H9 (cell line): ENCODE measurements at regions not wholly inside any gene's neighbourhood (a gene's known extent, or its start where the extent isn't known, plus 50 kb on each side); places are given as distances from the start of the nearest gene placed in this dataset.

ENCODE experiments used
- DNase-seq: peaks from one replicate; pipeline ENCODE4 v3.0.0-alpha.2; 2017
- H2AFZ ChIP-seq: one replicate; pipeline ENCODE4 v1.6.1; 2013; ENCODE audit warnings: mild to moderate bottlenecking, low read length, control low read depth, moderate library complexity
- H2AK5ac ChIP-seq: 2 replicates; pipeline ENCODE4 v1.6.1; 2013; ENCODE audit warnings: low read length, control low read depth, mixed read lengths; ENCODE audit not compliant: insufficient read length
- H2BK120ac ChIP-seq: one replicate; pipeline ENCODE4 v1.6.1; 2013; ENCODE audit warnings: low read depth, mild to moderate bottlenecking, low read length, control low read depth, inconsistent platforms; ENCODE audit not compliant: poor library complexity, severe bottlenecking
- H2BK12ac ChIP-seq: 2 replicates; pipeline ENCODE4 v1.6.1; 2013; ENCODE audit warnings: low read length, control low read depth, mixed read lengths, low read depth; ENCODE audit not compliant: insufficient read length
- H2BK15ac ChIP-seq: 2 replicates; pipeline ENCODE4 v1.6.1; 2013; ENCODE audit warnings: low read depth, low read length, control low read depth
- H2BK20ac ChIP-seq: one replicate; pipeline ENCODE4 v1.6.1; 2013; ENCODE audit warnings: low read depth, mild to moderate bottlenecking, low read length, control low read depth, inconsistent platforms; ENCODE audit not compliant: poor library complexity, severe bottlenecking
- H2BK5ac ChIP-seq: 2 replicates; pipeline ENCODE4 v1.6.1; 2013; ENCODE audit warnings: low read length, control low read depth, mixed read lengths; ENCODE audit not compliant: insufficient read length
- H3K14ac ChIP-seq: 2 replicates; pipeline ENCODE4 v1.6.1; 2013; ENCODE audit warnings: low read length, control low read depth; ENCODE audit not compliant: insufficient read depth
- H3K18ac ChIP-seq: 2 replicates; pipeline ENCODE4 v1.6.1; 2013; ENCODE audit warnings: low read depth, mild to moderate bottlenecking, mixed read lengths, low read length, control low read depth; ENCODE audit not compliant: insufficient read length
- H3K23ac ChIP-seq: 2 replicates; pipeline ENCODE4 v1.6.1; 2013; ENCODE audit warnings: low read length, control low read depth, mixed read lengths, low read depth; ENCODE audit not compliant: insufficient read length
- H3K23me2 ChIP-seq: 2 replicates; pipeline ENCODE4 v1.6.1; 2013; ENCODE audit warnings: low read depth, mild to moderate bottlenecking, mixed read lengths, low read length, control low read depth; ENCODE audit not compliant: insufficient read length, poor library complexity, severe bottlenecking
- H3K27ac ChIP-seq: 2 replicates; pipeline ENCODE4 v1.5.1; 2013; ENCODE audit warnings: low read length, control low read depth, mixed read lengths, low read depth; ENCODE audit not compliant: insufficient read length
- H3K27me3 ChIP-seq: 2 replicates; pipeline ENCODE4 v1.6.1; 2013; ENCODE audit warnings: low read length, control low read depth, inconsistent platforms; ENCODE audit not compliant: insufficient read depth
- H3K4ac ChIP-seq: 2 replicates; pipeline ENCODE4 v1.6.1; 2013; ENCODE audit warnings: low read depth, mild to moderate bottlenecking, control low read depth, inconsistent platforms, low read length, moderate library complexity
- H3K4me1 ChIP-seq: 2 replicates; pipeline ENCODE4 v1.6.1; 2013; ENCODE audit warnings: low read length, control low read depth, inconsistent platforms; ENCODE audit not compliant: insufficient read depth
- H3K4me2 ChIP-seq: 2 replicates; pipeline ENCODE4 v1.6.1; 2013; ENCODE audit warnings: low read length, control low read depth, mixed read lengths; ENCODE audit not compliant: insufficient read length, insufficient read depth
- H3K56ac ChIP-seq: 2 replicates; pipeline ENCODE4 v1.6.1; 2013; ENCODE audit warnings: low read depth, mild to moderate bottlenecking, mixed read lengths, low read length, control low read depth; ENCODE audit not compliant: insufficient read length
- H3K79me1 ChIP-seq: 2 replicates; pipeline ENCODE4 v1.6.1; 2013; ENCODE audit warnings: low read depth, mild to moderate bottlenecking, moderate library complexity, low read length, control low read depth, inconsistent platforms; ENCODE audit not compliant: insufficient read depth, poor library complexity, severe bottlenecking
- H3K79me2 ChIP-seq: 2 replicates; pipeline ENCODE4 v1.6.1; 2013; ENCODE audit warnings: low read length, control low read depth, inconsistent platforms; ENCODE audit not compliant: insufficient read depth
- H3K9ac ChIP-seq: 2 replicates; pipeline ENCODE4 v1.6.1; 2013; ENCODE audit warnings: low read length, control low read depth, mixed read lengths; ENCODE audit not compliant: insufficient read length; ENCODE audit errors: extremely low read depth
- H3K9me3 ChIP-seq: one replicate; pipeline ENCODE4 v1.6.1; 2013; ENCODE audit warnings: low read depth, low read length, inconsistent platforms; ENCODE audit not compliant: control insufficient read depth
- H3T11ph ChIP-seq: one replicate; pipeline ENCODE4 v1.6.1; 2013; ENCODE audit warnings: mild to moderate bottlenecking, low read length, control low read depth, inconsistent platforms
- H4K20me1 ChIP-seq: one replicate; pipeline ENCODE4 v1.6.1; 2013; ENCODE audit not compliant: control insufficient read depth, insufficient read length, insufficient read depth
- H4K5ac ChIP-seq: 2 replicates; pipeline ENCODE4 v1.6.1; 2013; ENCODE audit warnings: low read depth, mild to moderate bottlenecking, mixed read lengths, low read length, control low read depth; ENCODE audit not compliant: insufficient read length
- H4K8ac ChIP-seq: replicated peaks from 2 replicates; pipeline ENCODE4 v1.6.1; 2013; ENCODE audit warnings: low read length, control low read depth, mixed read lengths, low read depth; ENCODE audit not compliant: insufficient read length
- H4K91ac ChIP-seq: 2 replicates; pipeline ENCODE4 v1.6.1; 2013; ENCODE audit warnings: low read depth, mild to moderate bottlenecking, moderate library complexity, mixed read lengths, low read length, control low read depth; ENCODE audit not compliant: insufficient read length
- H3K27ac Mint-ChIP-seq, 3 experiments: 2 replicates in 2 of 3; 3 replicates in 1 of 3; pipeline ENCODE4 v1.8.0; 2020 to 2021; ENCODE audit warnings: mixed read lengths in 3 of 3, mild to moderate bottlenecking in 1 of 3, moderate library complexity in 1 of 3
- H3K27me3 Mint-ChIP-seq: 2 replicates; pipeline ENCODE4 v1.8.0; 2021; ENCODE audit warnings: low read depth, mild to moderate bottlenecking, moderate library complexity, mixed read lengths
- H3K36me3 Mint-ChIP-seq, 3 experiments: 2 replicates in 2 of 3; 3 replicates in 1 of 3; pipeline ENCODE4 v1.8.0; 2020 to 2021; ENCODE audit warnings: low read depth in 3 of 3, mixed read lengths in 3 of 3; ENCODE audit not compliant: insufficient read depth in 1 of 3
- H3K4me1 Mint-ChIP-seq, 2 experiments: 2 replicates each; pipeline ENCODE4 v1.8.0; 2020; ENCODE audit warnings: mixed read lengths in 2 of 2
- H3K4me3 Mint-ChIP-seq, 2 experiments: 2 replicates in 1 of 2; 3 replicates in 1 of 2; pipeline ENCODE4 v1.8.0; 2020 to 2021; ENCODE audit warnings: mild to moderate bottlenecking in 2 of 2, mixed read lengths in 2 of 2, moderate library complexity in 1 of 2
- H3K9me3 Mint-ChIP-seq, 2 experiments: 2 replicates in 1 of 2; 3 replicates in 1 of 2; pipeline ENCODE4 v1.8.0; 2020; ENCODE audit warnings: mild to moderate bottlenecking in 2 of 2, mixed read lengths in 2 of 2, moderate library complexity in 1 of 2
- WGBS: extraction: QIAGEN DNeasy Blood & Tissue Kit; methylation state at CpG from one replicate; pipeline ENCODE4 v1.1.7; 2013; ENCODE audit warnings: missing lambda C conversion rate, low lambda C conversion rate, mixed read lengths; ENCODE audit not compliant: insufficient read length; ENCODE audit errors: extremely low coverage; 5-methylcytosine and 5-hydroxymethylcytosine counted together
- TF ChIP-seq, protein P1 (sequence below): fragments of 200-600 bp; sonication (generic); conservative IDR thresholded peaks from 3 replicates; pipeline ENCODE4 v1.8.0; 2021; ENCODE audit warnings: antibody characterized with exemption, mild to moderate bottlenecking

DNA sequence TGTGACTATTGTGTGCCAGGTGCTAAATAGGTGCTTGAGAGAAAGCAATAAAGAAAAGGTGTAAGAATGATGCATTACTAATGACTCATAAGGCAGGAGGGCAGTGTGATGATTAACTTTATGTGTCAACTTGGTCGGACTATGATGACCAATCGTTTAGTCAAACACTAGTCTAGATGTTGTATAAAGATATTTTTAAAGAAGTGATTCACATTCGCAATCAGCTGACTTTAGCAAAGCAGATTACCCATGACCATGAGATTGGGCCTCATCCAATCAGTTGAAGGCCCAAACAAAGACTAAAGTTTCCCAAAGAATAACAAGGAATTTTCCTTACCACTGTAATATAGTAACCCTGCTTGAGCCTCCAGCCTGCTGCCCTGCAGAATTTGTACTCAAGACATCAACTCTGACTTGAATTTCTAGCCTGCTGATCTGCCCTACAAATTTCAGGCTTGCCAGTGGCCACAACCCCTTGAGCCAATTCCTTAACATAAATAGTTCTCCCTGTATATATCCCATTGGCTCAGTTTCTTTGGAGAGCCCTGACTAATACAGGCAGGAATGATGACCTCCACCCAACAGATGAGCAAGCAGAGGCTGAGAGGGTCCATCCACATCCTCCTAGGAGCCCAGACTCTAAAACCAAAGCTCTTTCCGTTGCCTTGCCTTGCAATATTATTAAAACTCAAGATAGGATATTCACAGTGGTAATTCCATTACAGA is 132.6 kb downstream of the ACTR3 start:
- Histone ChIP-seq H3K4me2 (no peak overlapping the region), H4K8ac (no peak overlapping the region)

More for the DNA sequence above, 132.6 kb downstream of the ACTR3 start:
- TF ChIP-seq, protein P1, sequence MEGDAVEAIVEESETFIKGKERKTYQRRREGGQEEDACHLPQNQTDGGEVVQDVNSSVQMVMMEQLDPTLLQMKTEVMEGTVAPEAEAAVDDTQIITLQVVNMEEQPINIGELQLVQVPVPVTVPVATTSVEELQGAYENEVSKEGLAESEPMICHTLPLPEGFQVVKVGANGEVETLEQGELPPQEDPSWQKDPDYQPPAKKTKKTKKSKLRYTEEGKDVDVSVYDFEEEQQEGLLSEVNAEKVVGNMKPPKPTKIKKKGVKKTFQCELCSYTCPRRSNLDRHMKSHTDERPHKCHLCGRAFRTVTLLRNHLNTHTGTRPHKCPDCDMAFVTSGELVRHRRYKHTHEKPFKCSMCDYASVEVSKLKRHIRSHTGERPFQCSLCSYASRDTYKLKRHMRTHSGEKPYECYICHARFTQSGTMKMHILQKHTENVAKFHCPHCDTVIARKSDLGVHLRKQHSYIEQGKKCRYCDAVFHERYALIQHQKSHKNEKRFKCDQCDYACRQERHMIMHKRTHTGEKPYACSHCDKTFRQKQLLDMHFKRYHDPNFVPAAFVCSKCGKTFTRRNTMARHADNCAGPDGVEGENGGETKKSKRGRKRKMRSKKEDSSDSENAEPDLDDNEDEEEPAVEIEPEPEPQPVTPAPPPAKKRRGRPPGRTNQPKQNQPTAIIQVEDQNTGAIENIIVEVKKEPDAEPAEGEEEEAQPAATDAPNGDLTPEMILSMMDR: no peak
- Mint-ChIP-seq H3K4me1 (no peaks in the 10 kb centered on the region), H3K27me3 (no peaks in the 10 kb centered on the region), H3K4me3 (no peak overlapping the region), H3K36me3 (peaks cover 6 to 12% (median 10%) of the 10 kb centered on the region in 3 experiments; a peak in 6 of 7 replicates), H3K27ac (no peak overlapping the region), H3K9me3 (peaks cover 22 to 23% of the 10 kb centered on the region in 2 experiments)
- H3K18ac ChIP-seq: no peak overlapping the region
- no peaks in the 10 kb centered on the region for H4K20me1 ChIP-seq
- no peak overlapping the region for H2AK5ac ChIP-seq
- no peak overlapping the region for H3K56ac ChIP-seq
- H4K5ac ChIP-seq: no peak overlapping the region
- H3K4me1 ChIP-seq: no peaks in the 10 kb centered on the region
- no CpG with 5 or more reads among the region's 4 CpGs for WGBS
- no peaks in the 10 kb centered on the region for H3K79me2 ChIP-seq
- H2BK5ac ChIP-seq: no peak overlapping the region
- H3K9ac ChIP-seq: no peak overlapping the region
- no peak overlapping the region for H4K91ac ChIP-seq
- DNase-seq: no peak
- no peak overlapping the region for H3K4ac ChIP-seq
- H2BK15ac ChIP-seq: no peak overlapping the region
- H2BK12ac ChIP-seq: no peak overlapping the region
- H2BK120ac ChIP-seq: no peak overlapping the region
- H3K27me3 ChIP-seq: no peaks in the 10 kb centered on the region
- no peaks in the 10 kb centered on the region for H3K79me1 ChIP-seq
- no peak overlapping the region for H2BK20ac ChIP-seq
- no peaks in the 10 kb centered on the region for H3K9me3 ChIP-seq
- no peaks in the 10 kb centered on the region for H3K23me2 ChIP-seq
- H3T11ph ChIP-seq: no peak overlapping the region
- H2AFZ ChIP-seq: no peak overlapping the region
- no peak overlapping the region for H3K27ac ChIP-seq
- no peak overlapping the region for H3K14ac ChIP-seq
- no peak overlapping the region for H3K23ac ChIP-seq
